ENCODE measurements at regions not wholly inside any gene's neighbourhood (a gene's known extent, or its start where the extent isn't known, plus 50 kb on each side); places are given as distances from the start of the nearest gene placed in this dataset.
"Not testable (repeated sequence)": the region's sequence is repeated elsewhere in the genome, so short reads cannot be mapped to it uniquely, and the experiment has no call there.

- DNase-seq (ENCODE audit: low read depth in 4 of 4, low spot score in 3 of 4) = no peak
These were observed 935.2 kb downstream of the PLA2G4A start for GRCh38 chr1:187763976-187764375.

DNA sequence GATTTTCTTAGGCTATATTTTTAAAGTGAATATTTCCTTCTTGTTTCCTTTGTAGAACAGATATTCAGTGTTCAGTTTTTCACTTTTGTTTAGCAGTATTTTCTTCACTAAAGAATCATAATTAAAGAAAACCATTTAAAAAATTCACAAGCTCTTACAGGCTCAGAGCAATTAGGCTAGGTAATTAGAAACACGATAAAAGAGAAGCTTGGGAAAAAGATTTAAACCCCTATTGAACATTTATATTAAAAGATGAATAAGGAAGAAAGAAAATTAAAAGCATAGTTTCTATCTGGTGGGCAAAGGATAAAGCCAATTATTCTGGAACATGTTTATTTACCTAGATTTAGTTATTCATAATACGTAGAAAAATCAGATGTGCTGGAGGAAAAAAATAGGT is 942.6 kb downstream of the PLA2G4A start:
- DNase-seq (ENCODE audit: low read depth in 4 of 4, low spot score in 3 of 4) = no peak

DNA sequence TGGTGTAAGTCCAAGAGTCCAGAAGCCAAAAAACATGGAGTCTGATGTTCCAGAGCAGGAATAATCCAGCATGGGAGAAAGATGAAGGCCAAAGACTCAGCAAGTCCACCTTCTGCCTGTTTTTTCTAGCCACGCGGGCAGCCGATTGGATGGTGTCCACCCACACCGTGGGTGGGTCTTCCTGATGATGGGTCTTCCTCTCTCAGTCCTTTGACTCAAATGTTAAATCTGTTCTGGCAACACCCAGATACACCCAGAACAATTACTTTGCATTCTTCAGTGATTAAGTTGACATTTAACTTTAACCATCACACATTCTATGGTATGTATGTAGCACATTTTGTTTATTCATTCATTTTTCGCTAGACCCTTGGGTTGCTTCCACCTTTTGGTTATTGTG is 944.4 kb downstream of the PLA2G4A start:
- DNase-seq (ENCODE audit: low read depth in 4 of 4, low spot score in 3 of 4) = no peak

GRCh38 chr1:187787736-187788135 is 959.0 kb downstream of the PLA2G4A start:
- peak in 2 of 4 donors; percentile 4 to 6 for DNase-seq (ENCODE audit: low read depth in 4 of 4, low spot score in 3 of 4)

- no peak for DNase-seq (ENCODE audit: low read depth in 4 of 4, low spot score in 3 of 4)
These were observed 960.0 kb downstream of the PLA2G4A start for GRCh38 chr1:187788718-187789117.

GRCh38 chr1:187790724-187791123 is 962.0 kb downstream of the PLA2G4A start:
- no peak for DNase-seq (ENCODE audit: low read depth in 4 of 4, low spot score in 3 of 4)

GRCh38 chr1:187794561-187794960 is 965.8 kb downstream of the PLA2G4A start:
- no peak for DNase-seq (ENCODE audit: low read depth in 4 of 4, low spot score in 3 of 4)

- no peak for DNase-seq (ENCODE audit: low read depth in 4 of 4, low spot score in 3 of 4)
These were observed 980.8 kb downstream of the PLA2G4A start for GRCh38 chr1:187809549-187809948.

DNA sequence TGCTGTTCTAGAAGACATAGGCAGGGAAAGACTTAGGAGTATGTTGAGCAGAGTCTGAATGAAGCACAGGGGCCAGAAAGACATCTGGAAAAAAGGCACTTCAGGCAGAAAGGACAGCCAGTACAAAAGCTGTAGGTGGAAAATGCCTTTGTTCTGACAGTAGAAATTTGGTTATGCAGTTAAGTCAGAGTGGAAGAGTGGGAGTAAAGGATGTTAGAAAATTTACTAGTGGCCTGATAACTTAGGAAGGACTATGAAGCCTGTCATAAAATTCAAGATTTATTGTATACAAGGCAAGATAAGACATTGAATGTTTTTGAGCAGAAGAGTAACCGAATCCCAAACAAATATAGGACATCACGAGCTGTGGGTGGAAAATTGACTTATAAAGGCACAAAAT is 987.9 kb downstream of the PLA2G4A start:
- DNase-seq (ENCODE audit: low read depth in 4 of 4, low spot score in 3 of 4) = no peak

- no peak for DNase-seq (ENCODE audit: low read depth in 4 of 4, low spot score in 3 of 4)
These were observed 989.0 kb downstream of the PLA2G4A start for GRCh38 chr1:187817782-187818181.

GRCh38 chr1:187819086-187819485 is 990.3 kb downstream of the PLA2G4A start:
- DNase-seq (ENCODE audit: low read depth in 4 of 4, low spot score in 3 of 4) = no peak

DNA sequence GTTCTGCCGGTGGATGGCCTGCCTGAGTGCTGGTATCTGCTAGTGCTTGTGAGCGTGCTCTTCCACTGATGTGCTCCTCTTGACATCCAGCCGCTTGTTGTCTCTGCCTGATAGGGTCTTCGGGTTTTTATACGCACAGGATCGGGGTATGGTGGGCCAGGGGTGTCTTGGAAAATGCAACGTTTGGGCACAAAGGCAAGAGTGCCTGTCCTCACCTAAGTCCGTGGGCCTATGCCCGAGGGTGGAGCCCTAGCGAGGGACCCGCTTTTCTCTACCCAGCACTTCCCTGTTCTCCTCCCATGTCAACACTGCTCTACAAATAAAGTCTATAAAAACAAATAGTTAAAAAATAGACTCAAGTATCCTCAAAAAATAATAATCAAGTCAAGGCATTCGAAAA is 1007.8 kb downstream of the PLA2G4A start:
- no peak for DNase-seq (ENCODE audit: low read depth in 4 of 4, low spot score in 3 of 4)

DNA sequence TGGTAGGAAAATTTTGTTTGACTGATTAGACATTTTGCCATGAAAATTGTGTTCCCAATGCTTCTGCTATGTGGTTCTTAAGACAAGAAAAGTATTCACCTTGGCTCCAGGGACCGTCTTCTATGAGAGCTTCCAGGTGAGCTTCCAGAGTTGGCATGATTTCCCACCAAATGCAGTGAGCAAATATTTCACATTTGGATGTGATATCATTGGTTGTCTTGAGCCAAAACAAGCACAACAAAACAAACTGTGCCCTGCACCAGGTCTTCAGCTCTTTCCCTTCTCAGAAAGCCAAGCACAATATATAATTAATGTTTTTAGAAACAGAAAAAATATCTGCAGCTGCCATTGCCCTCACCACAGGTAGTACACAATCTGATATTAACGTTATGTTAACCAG is 1009.0 kb downstream of the PLA2G4A start:
- DNase-seq (ENCODE audit: low read depth in 4 of 4, low spot score in 3 of 4) = no peak

GRCh38 chr1:187838335-187839293 is 1009.9 kb downstream of the PLA2G4A start:
- no peak for DNase-seq (ENCODE audit: low read depth in 4 of 4, low spot score in 3 of 4)

DNA sequence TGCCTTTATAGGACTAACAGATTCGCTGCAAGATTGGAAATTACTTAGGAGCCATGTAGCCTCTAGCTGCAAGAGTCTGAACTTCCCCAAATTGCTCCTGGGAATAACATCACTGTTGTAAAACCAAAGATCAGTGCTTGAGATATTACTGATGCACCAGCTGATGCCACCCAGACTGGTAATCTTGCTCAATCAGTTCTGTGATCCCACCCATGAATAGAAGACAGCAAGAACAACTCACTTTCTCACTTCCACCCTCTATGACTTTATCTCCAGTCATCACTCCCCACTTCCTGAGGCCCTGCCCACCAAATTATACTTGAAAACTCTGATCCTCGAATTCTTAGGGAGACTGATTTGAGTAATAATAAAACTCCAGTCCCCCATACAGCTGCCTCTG is 1011.1 kb downstream of the PLA2G4A start:
- no peak for DNase-seq (ENCODE audit: low read depth in 4 of 4, low spot score in 3 of 4)

DNA sequence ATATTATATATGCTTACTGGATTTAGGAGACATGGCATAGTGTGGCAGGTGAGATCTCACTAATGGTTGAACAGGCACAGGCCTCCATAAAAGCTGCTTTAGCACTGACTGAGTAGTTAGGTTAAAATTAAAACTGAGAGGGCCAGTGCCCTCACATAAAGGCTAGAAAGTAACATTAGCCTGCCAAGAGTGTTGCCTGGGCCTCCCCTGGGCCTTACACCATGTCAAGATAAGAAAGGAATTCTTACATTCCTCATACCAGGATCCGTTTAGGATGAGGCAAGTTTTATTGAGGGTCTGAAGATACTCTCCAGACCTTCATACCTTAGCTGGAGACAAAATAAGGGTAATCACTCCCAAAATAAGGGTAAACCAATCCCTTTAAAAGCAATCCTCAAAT is 1011.8 kb downstream of the PLA2G4A start:
- DNase-seq (ENCODE audit: low read depth in 4 of 4, low spot score in 3 of 4) = no peak

GRCh38 chr1:187842406-187843165 is 1013.8 kb downstream of the PLA2G4A start:
- DNase-seq (ENCODE audit: low read depth in 4 of 4, low spot score in 3 of 4) = no peak

DNA sequence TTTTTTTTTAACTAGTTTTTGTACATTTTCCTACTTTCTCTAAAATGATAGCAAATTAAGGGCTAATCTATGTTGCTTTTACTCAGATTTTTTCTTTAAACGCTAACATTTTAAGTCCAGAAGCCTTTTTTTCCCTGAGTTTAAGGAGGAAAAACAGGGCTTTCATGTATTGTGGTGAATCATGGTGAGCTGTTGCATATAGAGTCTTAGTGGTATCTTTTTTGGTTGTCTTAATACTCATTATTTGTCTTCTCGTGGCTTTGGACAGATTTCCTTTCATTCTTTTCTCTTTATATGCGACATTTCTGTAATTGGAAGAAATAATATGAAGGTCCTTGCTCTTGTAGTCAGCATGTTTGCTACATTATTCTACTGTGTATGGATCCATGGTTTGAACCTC is 1015.6 kb downstream of the PLA2G4A start:
- DNase-seq (ENCODE audit: low read depth in 4 of 4, low spot score in 3 of 4) = no peak

DNA sequence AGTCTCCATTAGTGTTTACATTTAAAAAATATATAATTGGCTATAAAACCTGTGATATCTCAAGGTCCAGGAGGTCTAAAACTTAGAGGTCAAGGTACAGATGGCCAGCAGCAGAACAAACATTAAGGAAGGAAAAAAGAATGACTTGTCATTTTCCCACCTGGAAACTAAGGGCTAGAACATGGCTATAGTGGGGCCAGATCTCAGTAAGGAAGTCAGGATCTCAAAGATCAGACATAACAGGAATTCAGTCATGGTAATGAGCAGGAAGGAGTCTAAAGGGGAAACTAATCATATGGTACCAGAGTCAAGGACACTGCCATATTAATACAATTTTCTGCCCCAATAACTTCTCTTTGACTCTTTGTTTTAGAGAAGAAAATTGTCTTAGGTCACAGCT is 1018.8 kb downstream of the PLA2G4A start:
- no peak for DNase-seq (ENCODE audit: low read depth in 4 of 4, low spot score in 3 of 4)

- no peak for DNase-seq (ENCODE audit: low read depth in 4 of 4, low spot score in 3 of 4)
These were observed 1019.6 kb downstream of the PLA2G4A start for GRCh38 chr1:187848321-187848720.

- DNase-seq (ENCODE audit: low read depth in 4 of 4, low spot score in 3 of 4) = not testable (repeated sequence)
These were observed 1021.4 kb downstream of the PLA2G4A start for GRCh38 chr1:187850146-187850545.

- no peak for DNase-seq (ENCODE audit: low read depth in 4 of 4, low spot score in 3 of 4)
These were observed 1024.8 kb downstream of the PLA2G4A start for GRCh38 chr1:187853505-187853904.
